Lung (tissue), 11 donors: ENCODE measurements at regions not wholly inside any gene's neighbourhood (a gene's known extent, or its start where the extent isn't known, plus 50 kb on each side); places are given as distances from the start of the nearest gene placed in this dataset.

ENCODE experiments used
- ATAC-seq: fragments of 200-7000 bp; cut with Tn5 transposase; one replicate; pipeline ENCODE4 v1.9.1; 2020; ENCODE audit warnings: moderate number of reproducible peaks; ENCODE audit not compliant: insufficient read depth, low FRiP score
- DNase-seq, 3 donors: peaks; one replicate each; pipeline ENCODE4 v3.0.0-alpha.2; 2013 to 2017
- H3K27ac ChIP-seq, 2 donors: one replicate each; pipeline ENCODE4 v1.5.1; 2013; ENCODE audit warnings: mild to moderate bottlenecking in 2 of 2, moderate library complexity in 2 of 2, control low read depth in 1 of 2, inconsistent platforms in 1 of 2, low read depth in 1 of 2, low read length in 1 of 2
- H3K27me3 ChIP-seq, 3 donors: one replicate each; pipeline ENCODE4 v1.5.1; 2013; ENCODE audit warnings: low read length in 2 of 3; ENCODE audit not compliant: control insufficient read depth in 3 of 3, insufficient read depth in 3 of 3
- H3K36me3 ChIP-seq, 4 donors: one replicate each; pipeline ENCODE4 v1.5.1; 2013; ENCODE audit warnings: low read length in 4 of 4, mild to moderate bottlenecking in 1 of 4, moderate library complexity in 1 of 4; ENCODE audit not compliant: control insufficient read depth in 4 of 4, insufficient read depth in 4 of 4
- H3K4me1 ChIP-seq, 5 donors: one replicate each; pipeline ENCODE4 v1.5.1; 2013; ENCODE audit warnings: low read length in 5 of 5, mild to moderate bottlenecking in 2 of 5, moderate library complexity in 1 of 5; ENCODE audit not compliant: control insufficient read depth in 5 of 5, insufficient read depth in 5 of 5
- H3K4me3 ChIP-seq: one replicate; pipeline ENCODE4 v1.5.1; 2013; ENCODE audit warnings: mild to moderate bottlenecking, control low read depth, moderate library complexity
- H3K9ac ChIP-seq, 2 donors: one replicate each; pipeline ENCODE4 v1.5.1; 2013; ENCODE audit warnings: low read length in 2 of 2, control low read depth in 1 of 2; ENCODE audit not compliant: insufficient read depth in 1 of 2
- H3K9me3 ChIP-seq, 4 donors: one replicate each; pipeline ENCODE4 v1.5.1; 2013; ENCODE audit warnings: low read length in 3 of 4, mild to moderate bottlenecking in 1 of 4, moderate library complexity in 1 of 4; ENCODE audit not compliant: control insufficient read depth in 4 of 4, insufficient read depth in 3 of 4
- WGBS, 2 donors: extraction: QIAGEN DNeasy Blood & Tissue Kit; methylation state at CpG; one replicate each; pipeline ENCODE4 v1.1.7; 2013; 5-methylcytosine and 5-hydroxymethylcytosine counted together
- TF ChIP-seq, protein P1 (sequence below): IDR thresholded peaks from 2 replicates; pipeline ENCODE4 v1.5.1; 2012; ENCODE audit warnings: mild to moderate bottlenecking; ENCODE audit errors: control extremely low read depth, extremely low read depth
- donor health status: control.
- donor health status: control.
- donor health status: Bipolar disorder and iron deficiency.
- donor health status: healthy.
- donor health status: DM: yes; HTN: yes; CAD: no.

DNA sequence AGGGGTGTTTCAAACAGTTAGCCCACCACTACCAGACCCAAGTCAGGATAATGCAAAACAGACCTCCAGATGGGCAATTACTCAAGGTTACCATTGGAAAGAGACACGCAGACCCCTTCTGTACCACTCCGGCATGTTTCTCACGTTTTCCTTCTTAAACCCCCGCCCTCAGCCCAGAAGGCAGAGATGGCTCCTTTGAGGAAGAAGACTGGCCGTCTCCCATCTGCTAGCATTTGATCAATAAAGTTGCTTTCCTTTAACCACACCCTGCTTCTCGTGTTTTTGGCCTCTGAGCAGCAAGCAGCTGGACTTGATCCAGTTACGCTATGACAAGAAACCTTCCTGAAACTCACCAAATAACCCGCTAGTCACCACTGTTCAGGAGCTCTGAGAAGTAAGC is 1012.4 kb upstream of the GYPC start:
- peaks cover 0 to 7% (median 0%) of the 10 kb centered on the region in 5 donors for H3K4me1 ChIP-seq
- H3K9me3 ChIP-seq = no peaks in the 10 kb centered on the region
- no peaks in the 10 kb centered on the region for H3K36me3 ChIP-seq
- H3K4me3 ChIP-seq = no peak overlapping the region
- DNase-seq (peak in 2 of 3 donors; percentile 31 to 40), ATAC-seq (no peak)
- H3K27me3 ChIP-seq = no peaks in the 10 kb centered on the region
- 62 to 68% methylated on average over 8 of the region's 8 CpGs for WGBS, 2 donors
- no peak overlapping the region for H3K27ac ChIP-seq
- H3K9ac ChIP-seq = no peak overlapping the region
- TF ChIP-seq, protein P1, sequence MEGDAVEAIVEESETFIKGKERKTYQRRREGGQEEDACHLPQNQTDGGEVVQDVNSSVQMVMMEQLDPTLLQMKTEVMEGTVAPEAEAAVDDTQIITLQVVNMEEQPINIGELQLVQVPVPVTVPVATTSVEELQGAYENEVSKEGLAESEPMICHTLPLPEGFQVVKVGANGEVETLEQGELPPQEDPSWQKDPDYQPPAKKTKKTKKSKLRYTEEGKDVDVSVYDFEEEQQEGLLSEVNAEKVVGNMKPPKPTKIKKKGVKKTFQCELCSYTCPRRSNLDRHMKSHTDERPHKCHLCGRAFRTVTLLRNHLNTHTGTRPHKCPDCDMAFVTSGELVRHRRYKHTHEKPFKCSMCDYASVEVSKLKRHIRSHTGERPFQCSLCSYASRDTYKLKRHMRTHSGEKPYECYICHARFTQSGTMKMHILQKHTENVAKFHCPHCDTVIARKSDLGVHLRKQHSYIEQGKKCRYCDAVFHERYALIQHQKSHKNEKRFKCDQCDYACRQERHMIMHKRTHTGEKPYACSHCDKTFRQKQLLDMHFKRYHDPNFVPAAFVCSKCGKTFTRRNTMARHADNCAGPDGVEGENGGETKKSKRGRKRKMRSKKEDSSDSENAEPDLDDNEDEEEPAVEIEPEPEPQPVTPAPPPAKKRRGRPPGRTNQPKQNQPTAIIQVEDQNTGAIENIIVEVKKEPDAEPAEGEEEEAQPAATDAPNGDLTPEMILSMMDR = no peak

DNA sequence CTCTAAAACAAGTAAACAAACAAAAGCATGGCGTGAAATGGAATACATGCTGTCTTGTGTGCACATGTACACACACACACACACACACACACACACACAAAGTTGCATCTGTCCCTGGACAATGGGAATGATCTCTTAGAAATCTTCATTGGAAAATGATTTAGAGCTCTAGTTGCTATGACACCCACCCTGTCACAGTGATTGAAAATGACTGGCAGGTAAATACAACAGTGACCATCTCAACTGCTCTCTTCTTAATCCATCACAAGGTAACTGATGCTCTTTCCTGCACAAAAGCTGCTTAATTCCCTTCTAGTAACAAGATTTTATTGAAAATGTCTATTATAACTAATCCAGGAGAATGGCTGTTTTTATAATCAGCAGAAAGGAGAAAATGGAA is 1011.7 kb upstream of the GYPC start:
- 65 to 85% methylated on average over 1 of the region's 1 CpG for WGBS, 2 donors
- no peak overlapping the region for H3K27ac ChIP-seq
- no peak overlapping the region for H3K9ac ChIP-seq
- H3K4me3 ChIP-seq = no peak overlapping the region
- H3K4me1 ChIP-seq = peaks cover 0 to 7% (median 0%) of the 10 kb centered on the region in 5 donors
- peak in 1 of 3 donors; percentile 4 for DNase-seq
- TF ChIP-seq, protein P1 = no peak
- no peaks in the 10 kb centered on the region for H3K36me3 ChIP-seq
- H3K27me3 ChIP-seq = no peaks in the 10 kb centered on the region
- no peak for ATAC-seq
- no peaks in the 10 kb centered on the region for H3K9me3 ChIP-seq

DNA sequence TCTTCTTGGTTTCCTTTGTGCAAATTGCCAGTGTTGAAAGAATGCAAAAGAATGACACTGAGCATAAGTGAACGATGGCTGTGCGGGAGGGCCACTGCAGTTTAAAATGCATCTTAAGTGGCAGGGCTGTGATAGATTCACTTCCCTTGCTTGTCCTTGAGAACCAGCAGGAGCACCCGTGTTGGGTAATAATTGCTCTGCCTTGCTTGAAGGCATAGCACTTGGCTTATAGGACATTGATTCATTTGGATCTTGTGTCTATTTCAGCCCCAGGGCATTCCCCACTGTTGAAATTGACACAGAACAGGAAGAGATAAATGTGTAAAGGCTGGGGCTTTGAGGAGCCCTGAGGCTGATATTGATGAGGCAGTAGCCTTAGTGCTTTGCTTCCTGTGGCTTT is 1003.7 kb upstream of the GYPC start:
- no peak for ATAC-seq
- H3K27ac ChIP-seq = no peak overlapping the region
- no peaks in the 10 kb centered on the region for H3K27me3 ChIP-seq
- H3K9me3 ChIP-seq = no peaks in the 10 kb centered on the region
- H3K9ac ChIP-seq = no peak overlapping the region
- WGBS, 2 donors = 68 to 86% methylated on average over 3 of the region's 3 CpGs
- TF ChIP-seq, protein P1 = no peak
- no peak for DNase-seq
- no peaks in the 10 kb centered on the region for H3K36me3 ChIP-seq
- no peak overlapping the region for H3K4me3 ChIP-seq
- H3K4me1 ChIP-seq = no peaks in the 10 kb centered on the region

DNA sequence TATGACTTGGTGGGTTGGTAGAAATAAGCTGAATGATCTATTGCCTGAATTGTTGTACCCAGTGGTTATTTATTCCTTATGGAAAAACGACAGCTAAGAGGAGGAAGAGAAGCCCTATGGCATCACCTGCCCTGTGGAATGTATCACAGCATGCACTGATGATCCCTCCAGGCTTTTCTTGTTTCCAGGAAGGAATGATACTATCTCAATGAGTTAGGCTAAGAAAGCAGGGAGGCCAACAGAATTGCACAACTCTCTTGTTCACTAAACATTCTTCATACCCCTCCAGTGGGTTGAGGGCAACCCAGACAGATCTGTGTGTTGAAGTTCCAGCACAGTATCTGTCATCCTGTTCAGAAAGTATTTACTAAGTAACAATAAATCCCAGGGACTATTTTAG is 1001.7 kb upstream of the GYPC start:
- no peak overlapping the region for H3K27ac ChIP-seq
- no peak overlapping the region for H3K9ac ChIP-seq
- WGBS, 2 donors = 36 to 53% methylated on average over 1 of the region's 1 CpG
- ATAC-seq (no peak), DNase-seq (no peak)
- H3K9me3 ChIP-seq = no peaks in the 10 kb centered on the region
- H3K27me3 ChIP-seq = no peaks in the 10 kb centered on the region
- H3K4me1 ChIP-seq = no peaks in the 10 kb centered on the region
- TF ChIP-seq, protein P1 = no peak
- H3K36me3 ChIP-seq = no peaks in the 10 kb centered on the region
- no peak overlapping the region for H3K4me3 ChIP-seq
